IMR-90 (cell line): ENCODE measurements at regions not wholly inside any gene's neighbourhood (a gene's known extent, or its start where the extent isn't known, plus 50 kb on each side); places are given as distances from the start of the nearest gene placed in this dataset.

Experiments
- ATAC-seq: fragments of 200-7000 bp; cut with Tn5 transposase; 2 replicates; pipeline ENCODE4 v1.9.1; 2020; ENCODE audit warnings: low read depth, mild to moderate bottlenecking, moderate library complexity
- BruUV-seq: library from RNA; stranded (reverse); fragments of 400-500 nt; replicated peaks from 2 replicates; lab custom pipeline; 2021; lab: Mats Ljungman, UMichigan
- CTCF ChIA-PET: fragments of 300-600 bp; formaldehyde crosslinking; extraction: SDS; loops from one replicate; lab custom pipeline; 2021; ENCODE audit warnings: antibody characterized with exemption; lab: Yijun Ruan, JAX
- POLR2A ChIA-PET: fragments of 300-600 bp; sonication (Branson Sonifier 250); formaldehyde crosslinking; loops from one replicate; lab custom pipeline; 2022; ENCODE audit warnings: antibody characterized with exemption; ENCODE audit not compliant: unreplicated experiment; lab: Charles Lee
- DNase-seq: peaks from one replicate; pipeline ENCODE4 v3.0.0; 2013
- H2AFZ ChIP-seq: replicated peaks from 2 replicates; pipeline ENCODE3; 2013; ENCODE audit warnings: low read length, mild to moderate bottlenecking; ENCODE audit not compliant: poor library complexity
- H2AK5ac ChIP-seq: 2 replicates; pipeline ENCODE4 v1.6.1; 2013; ENCODE audit warnings: low read depth, low read length, inconsistent platforms
- H2AK9ac ChIP-seq: replicated peaks from 2 replicates; pipeline ENCODE3; 2013; ENCODE audit warnings: mild to moderate bottlenecking, low read depth, low read length, moderate library complexity; ENCODE audit not compliant: poor library complexity
- H2BK120ac ChIP-seq: 2 replicates; pipeline ENCODE4 v1.6.1; 2013; ENCODE audit warnings: low read depth, low read length, inconsistent platforms
- H2BK15ac ChIP-seq: 3 replicates; pipeline ENCODE4 v1.6.1; 2013; ENCODE audit warnings: low read depth, low read length, inconsistent platforms
- H2BK20ac ChIP-seq: 2 replicates; pipeline ENCODE4 v1.6.1; 2013; ENCODE audit warnings: low read depth, mild to moderate bottlenecking, inconsistent platforms, low read length, moderate library complexity
- H2BK5ac ChIP-seq: 2 replicates; pipeline ENCODE4 v1.6.1; 2013; ENCODE audit warnings: mild to moderate bottlenecking, low read depth, low read length, inconsistent platforms; ENCODE audit not compliant: poor library complexity, severe bottlenecking
- H3K14ac ChIP-seq: replicated peaks from 2 replicates; pipeline ENCODE4 v1.6.1; 2013; ENCODE audit warnings: low read depth, low read length, inconsistent platforms
- H3K18ac ChIP-seq: 2 replicates; pipeline ENCODE4 v1.6.1; 2013; ENCODE audit warnings: low read depth, low read length, control low read depth
- H3K23ac ChIP-seq: 2 replicates; pipeline ENCODE4 v1.6.1; 2013; ENCODE audit warnings: low read depth, low read length, inconsistent platforms
- H3K27ac ChIP-seq: 2 replicates; pipeline ENCODE4 v1.5.1; 2013; ENCODE audit warnings: mild to moderate bottlenecking, control low read depth, low read length; ENCODE audit not compliant: insufficient read depth
- H3K27me3 ChIP-seq: 2 replicates; pipeline ENCODE4 v1.6.1; 2013; ENCODE audit warnings: low read length; ENCODE audit not compliant: control insufficient read depth, insufficient read depth
- H3K36me3 ChIP-seq: 2 replicates; pipeline ENCODE4 v1.6.1; 2013; ENCODE audit warnings: low read length, mixed read lengths; ENCODE audit not compliant: control insufficient read depth, insufficient read depth
- H3K4ac ChIP-seq: 2 replicates; pipeline ENCODE4 v1.6.1; 2013; ENCODE audit warnings: low read depth, low read length, inconsistent platforms
- H3K4me1 ChIP-seq: 2 replicates; pipeline ENCODE4 v1.6.1; 2013; ENCODE audit warnings: low read length, mixed read lengths; ENCODE audit not compliant: control insufficient read depth, insufficient read depth
- H3K4me2 ChIP-seq: 2 replicates; pipeline ENCODE4 v1.6.1; 2013; ENCODE audit warnings: low read depth, mild to moderate bottlenecking, control low read depth, low read length, moderate library complexity
- H3K4me3 ChIP-seq: 2 replicates; pipeline ENCODE4 v1.5.1; 2013; ENCODE audit warnings: low read depth, mild to moderate bottlenecking, control low read depth, low read length, moderate library complexity; ENCODE audit not compliant: insufficient read depth
- H3K56ac ChIP-seq: 2 replicates; pipeline ENCODE4 v1.6.1; 2013; ENCODE audit warnings: low read length, inconsistent platforms; ENCODE audit not compliant: insufficient read depth; ENCODE audit errors: extremely low read depth
- H3K79me1 ChIP-seq, 2 experiments: 2 replicates each; pipeline ENCODE4 v1.6.1; 2013; ENCODE audit warnings: low read length in 2 of 2, inconsistent platforms in 1 of 2, low read depth in 1 of 2
- H3K9ac ChIP-seq: 2 replicates; pipeline ENCODE4 v1.6.1; 2013; ENCODE audit warnings: low read depth, low read length, control low read depth
- H3K9me1 ChIP-seq: 2 replicates; pipeline ENCODE4 v1.6.1; 2013; ENCODE audit warnings: low read length, inconsistent platforms; ENCODE audit not compliant: insufficient read depth
- H3K9me3 ChIP-seq: 2 replicates; pipeline ENCODE4 v1.6.1; 2013; ENCODE audit warnings: low read length; ENCODE audit not compliant: control insufficient read depth, insufficient read depth
- H4K20me1 ChIP-seq: 2 replicates; pipeline ENCODE4 v1.6.1; 2013; ENCODE audit warnings: low read length, inconsistent platforms; ENCODE audit not compliant: insufficient read depth
- H4K5ac ChIP-seq: 2 replicates; pipeline ENCODE4 v1.6.1; 2013; ENCODE audit warnings: mild to moderate bottlenecking, low read depth, low read length, control low read depth
- H4K8ac ChIP-seq, 2 experiments: 2 replicates each; pipeline ENCODE4 v1.6.1; 2013; ENCODE audit warnings: low read depth in 2 of 2, low read length in 2 of 2, control low read depth in 1 of 2, inconsistent platforms in 1 of 2
- H4K91ac ChIP-seq: 2 replicates; pipeline ENCODE4 v1.6.1; 2013; ENCODE audit warnings: low read depth, low read length, inconsistent platforms; ENCODE audit not compliant: insufficient read depth
- RFX5 ChIP-seq: IDR thresholded peaks from 2 replicates; pipeline ENCODE4 v1.8.0; 2012; ENCODE audit warnings: low read depth, mild to moderate bottlenecking, low read length, moderate library complexity
- WGBS, 2 experiments: methylation state at CpG; one replicate each; pipeline versions ENCODE4 v1.1.5 to v1.1.7; 2013; ENCODE audit warnings: missing lambda C conversion rate in 2 of 2; ENCODE audit not compliant: insufficient read length in 1 of 2; ENCODE audit errors: extremely low coverage in 2 of 2; 5-methylcytosine and 5-hydroxymethylcytosine counted together
- dilution Hi-C: fragments of 300-500 bp; cut with HindIII; formaldehyde crosslinking; loops from one replicate; pipeline ENCODE4 v1.14.3; 2018; ENCODE audit warnings: low sequenced_read_pairs; ENCODE audit not compliant: unreplicated experiment
- in situ Hi-C: fragments of 300-500 bp; cut with MboI; formaldehyde crosslinking; loops from 3 replicates; pipeline ENCODE4 v1.14.3; 2019; ENCODE audit warnings: low sequenced_read_pairs, inconsistent platforms, mixed read lengths
- intact Hi-C: fragments of 100-400 bp; cut with micrococcal nuclease; formaldehyde crosslinking; loops from 2 replicates; pipeline ENCODE4 v1.10.0; 2022
- TF ChIP-seq, protein P1 (sequence below): conservative IDR thresholded peaks from 2 replicates; pipeline ENCODE4 v1.5.1; 2012; ENCODE audit warnings: mild to moderate bottlenecking, low read depth, low read length, improper control_type of control experiment

DNA sequence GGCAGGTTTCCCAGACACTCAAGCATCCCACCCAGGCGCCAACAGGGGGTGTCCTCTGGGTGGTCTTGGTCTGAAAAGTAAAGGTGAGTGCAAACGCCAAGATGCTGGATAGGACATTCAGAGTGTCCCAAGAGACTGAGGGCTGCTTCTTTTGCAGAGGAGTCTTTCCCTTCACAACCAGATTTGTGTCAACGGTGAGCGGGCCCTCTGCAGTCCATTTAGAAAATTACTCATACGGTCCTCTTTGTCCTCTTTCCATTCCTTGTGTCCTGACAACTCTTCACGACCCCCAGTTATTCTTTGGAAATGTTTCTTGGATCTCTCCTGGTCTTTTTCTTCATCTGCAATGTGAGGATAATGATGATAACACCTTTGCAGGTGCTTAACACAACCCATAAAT lies 257.8 kb downstream of the CDC5L start:
- ChIA-PET POLR2A (no interaction called here), CTCF (no interaction called here)
- Histone ChIP-seq H2BK20ac (no peak overlapping the region), H3K4ac (no peak overlapping the region), H3K9me3 (no peaks in the 10 kb centered on the region), H3K27ac (no peak overlapping the region), H3K27me3 (peaks cover 5% of the 10 kb centered on the region), H4K8ac (no peak overlapping the region), H4K91ac (no peak overlapping the region), H2AK5ac (no peak overlapping the region), H2BK5ac (no peak overlapping the region), H3K36me3 (no peaks in the 10 kb centered on the region), H2BK120ac (no peak overlapping the region), H4K5ac (no peak overlapping the region), H2AK9ac (no peak overlapping the region), H4K20me1 (no peaks in the 10 kb centered on the region), H3K23ac (no peak overlapping the region), H3K14ac (no peak overlapping the region), H2BK15ac (no peak overlapping the region), H3K4me1 (no peaks in the 10 kb centered on the region), H3K18ac (no peak overlapping the region), H3K4me3 (no peak overlapping the region), H3K79me1 (no peaks in the 10 kb centered on the region), H3K9me1 (no peaks in the 10 kb centered on the region; the same call in 1 of the 2 replicates), H3K56ac (no peak overlapping the region), H3K4me2 (no peak overlapping the region), H3K9ac (no peak overlapping the region), H2AFZ (no peak overlapping the region)
- no TSS peak for BruUV-seq
- DNase-seq (no peak), ATAC-seq (no peak)
- no CpG with 5 or more reads among the region's 6 CpGs for WGBS, 2 experiments
- intact Hi-C loops, result no loop called here
- dilution Hi-C loops, result no loop called here
- in situ Hi-C loops, result loop anchor here (10.0 kb wide), 2 partner anchors 170 to 1070 kb away; no protein-coding TSS in a partner anchor
- TF ChIP-seq, protein P1, sequence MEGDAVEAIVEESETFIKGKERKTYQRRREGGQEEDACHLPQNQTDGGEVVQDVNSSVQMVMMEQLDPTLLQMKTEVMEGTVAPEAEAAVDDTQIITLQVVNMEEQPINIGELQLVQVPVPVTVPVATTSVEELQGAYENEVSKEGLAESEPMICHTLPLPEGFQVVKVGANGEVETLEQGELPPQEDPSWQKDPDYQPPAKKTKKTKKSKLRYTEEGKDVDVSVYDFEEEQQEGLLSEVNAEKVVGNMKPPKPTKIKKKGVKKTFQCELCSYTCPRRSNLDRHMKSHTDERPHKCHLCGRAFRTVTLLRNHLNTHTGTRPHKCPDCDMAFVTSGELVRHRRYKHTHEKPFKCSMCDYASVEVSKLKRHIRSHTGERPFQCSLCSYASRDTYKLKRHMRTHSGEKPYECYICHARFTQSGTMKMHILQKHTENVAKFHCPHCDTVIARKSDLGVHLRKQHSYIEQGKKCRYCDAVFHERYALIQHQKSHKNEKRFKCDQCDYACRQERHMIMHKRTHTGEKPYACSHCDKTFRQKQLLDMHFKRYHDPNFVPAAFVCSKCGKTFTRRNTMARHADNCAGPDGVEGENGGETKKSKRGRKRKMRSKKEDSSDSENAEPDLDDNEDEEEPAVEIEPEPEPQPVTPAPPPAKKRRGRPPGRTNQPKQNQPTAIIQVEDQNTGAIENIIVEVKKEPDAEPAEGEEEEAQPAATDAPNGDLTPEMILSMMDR, result 0 out of 2 replicates have a peak, but pooled peaks have one; percentile 3
- TF ChIP-seq RFX5, result no peak
